Peyer's patch (tissue), 4 donors: ENCODE measurements at regions not wholly inside any gene's neighbourhood (a gene's known extent, or its start where the extent isn't known, plus 50 kb on each side); places are given as distances from the start of the nearest gene placed in this dataset.
"Not testable (repeated sequence)": the region's sequence is repeated elsewhere in the genome, so short reads cannot be mapped to it uniquely, and the experiment has no call there.

Experiments used
- POLR2A ChIP-seq, 2 donors: fragments of 450-650 bp; IDR thresholded peaks; one replicate each; pipeline ENCODE4 v1.5.1; 2017; ENCODE audit warnings: antibody characterized with exemption in 2 of 2, mild to moderate bottlenecking in 2 of 2, moderate library complexity in 2 of 2
- TF ChIP-seq, protein P1 (sequence below), 6 experiments: fragments of 450-650 bp in 4 of 6; fragments of 200-600 bp in 2 of 6; sonication (generic) in 1 of 6; IDR thresholded peaks; one replicate each; pipeline ENCODE4 v1.5.1; 2017 to 2019; ENCODE audit warnings: antibody characterized with exemption in 6 of 6, mild to moderate bottlenecking in 3 of 6, moderate library complexity in 1 of 6

DNA sequence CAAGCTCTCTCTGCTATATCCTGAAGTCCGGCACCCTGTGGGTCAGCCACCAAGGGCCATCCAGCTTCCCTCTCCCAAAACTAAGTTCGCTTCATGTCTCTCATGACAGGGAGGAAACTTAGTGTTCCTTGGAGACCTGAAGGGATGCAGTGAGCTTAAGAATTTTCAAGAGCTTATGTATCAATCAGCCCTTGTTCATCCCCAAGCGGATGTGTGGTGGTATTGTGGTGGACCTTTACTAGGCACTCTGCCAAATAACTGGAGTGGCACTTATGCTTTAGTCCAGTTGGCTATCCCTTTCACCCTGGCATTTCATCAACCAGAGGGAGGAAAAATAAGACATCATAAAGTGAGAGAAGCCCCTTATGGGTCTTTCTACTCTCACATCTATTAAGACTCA lies 114.6 kb upstream of the PPM1J start:
- TF ChIP-seq, protein P1, sequence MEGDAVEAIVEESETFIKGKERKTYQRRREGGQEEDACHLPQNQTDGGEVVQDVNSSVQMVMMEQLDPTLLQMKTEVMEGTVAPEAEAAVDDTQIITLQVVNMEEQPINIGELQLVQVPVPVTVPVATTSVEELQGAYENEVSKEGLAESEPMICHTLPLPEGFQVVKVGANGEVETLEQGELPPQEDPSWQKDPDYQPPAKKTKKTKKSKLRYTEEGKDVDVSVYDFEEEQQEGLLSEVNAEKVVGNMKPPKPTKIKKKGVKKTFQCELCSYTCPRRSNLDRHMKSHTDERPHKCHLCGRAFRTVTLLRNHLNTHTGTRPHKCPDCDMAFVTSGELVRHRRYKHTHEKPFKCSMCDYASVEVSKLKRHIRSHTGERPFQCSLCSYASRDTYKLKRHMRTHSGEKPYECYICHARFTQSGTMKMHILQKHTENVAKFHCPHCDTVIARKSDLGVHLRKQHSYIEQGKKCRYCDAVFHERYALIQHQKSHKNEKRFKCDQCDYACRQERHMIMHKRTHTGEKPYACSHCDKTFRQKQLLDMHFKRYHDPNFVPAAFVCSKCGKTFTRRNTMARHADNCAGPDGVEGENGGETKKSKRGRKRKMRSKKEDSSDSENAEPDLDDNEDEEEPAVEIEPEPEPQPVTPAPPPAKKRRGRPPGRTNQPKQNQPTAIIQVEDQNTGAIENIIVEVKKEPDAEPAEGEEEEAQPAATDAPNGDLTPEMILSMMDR (IDR thresholded peaks at IDR 0.05), result not testable (repeated sequence)
- TF ChIP-seq POLR2A (IDR thresholded peaks at IDR 0.05), result not testable (repeated sequence)
